SK-N-MC (cell line): ENCODE measurements at regions not wholly inside any gene's neighbourhood (a gene's known extent, or its start where the extent isn't known, plus 50 kb on each side); places are given as distances from the start of the nearest gene placed in this dataset.
"Not testable (repeated sequence)": the region's sequence is repeated elsewhere in the genome, so short reads cannot be mapped to it uniquely, and the experiment has no call there.

Experiments
- EZH2 ChIP-seq: fragments of 200-600 bp; sonication (generic); IDR thresholded peaks from one replicate; pipeline ENCODE4 v1.6.1; 2017; ENCODE audit warnings: antibody characterized with exemption
- FOXP2 ChIP-seq: optimal IDR thresholded peaks from 2 replicates; pipeline ENCODE3; 2011; ENCODE audit warnings: mild to moderate bottlenecking, moderate library complexity; ENCODE audit not compliant: insufficient read depth; ENCODE audit errors: extremely low read length, control extremely low read depth
- POLR2AphosphoS5 ChIP-seq: IDR thresholded peaks from 2 replicates; pipeline ENCODE4 v1.6.1; 2012; ENCODE audit warnings: mild to moderate bottlenecking, low read depth, low read length, borderline replicate concordance

DNA sequence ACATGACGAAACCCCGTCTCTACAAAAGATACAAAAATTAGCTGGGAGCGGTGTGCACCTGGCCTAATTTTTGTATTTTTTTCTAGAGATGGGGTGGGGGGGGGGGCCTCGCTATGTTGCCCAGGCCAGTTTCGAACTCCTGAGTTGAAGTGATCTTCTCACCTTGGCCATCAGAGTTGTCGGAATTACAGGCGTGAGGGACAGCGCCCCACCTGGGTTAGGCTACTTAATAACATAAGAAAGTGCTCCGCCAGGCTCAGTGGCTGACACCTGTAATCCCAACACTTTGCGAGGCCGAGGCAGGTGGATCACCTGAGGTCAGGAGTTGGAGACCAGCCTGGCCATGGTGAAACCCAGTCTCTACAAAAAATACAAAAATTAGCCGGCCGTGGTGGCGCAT, 92.9 kb upstream of the METTL14 start:
- not testable (repeated sequence) for TF ChIP-seq EZH2, POLR2AphosphoS5, FOXP2
